ENCODE measurements at regions not wholly inside any gene's neighbourhood (a gene's known extent, or its start where the extent isn't known, plus 50 kb on each side); places are given as distances from the start of the nearest gene placed in this dataset.

DNA sequence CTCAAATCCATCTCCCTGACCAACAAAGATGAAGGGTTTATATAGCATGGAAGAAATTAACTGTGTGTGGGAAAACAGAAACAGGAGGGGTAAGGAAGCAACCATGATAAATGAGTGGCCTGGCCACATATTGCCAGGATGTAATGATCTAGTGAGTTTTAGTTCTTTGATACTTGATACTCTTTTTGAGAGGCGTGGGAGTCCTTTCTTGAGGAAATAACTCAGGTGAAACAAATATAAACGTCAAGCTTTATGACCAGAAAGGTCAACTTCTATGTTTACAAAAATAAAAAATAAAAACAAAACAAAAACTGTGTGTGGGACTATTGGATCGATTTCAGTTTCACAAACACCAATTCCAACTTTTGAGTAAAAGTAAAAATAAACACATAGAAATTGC is 860.8 kb upstream of the B3GALT2 start:
- Histone ChIP-seq H3K4me2 (ENCODE audit: insufficient read depth, low read length) (no peak overlapping the region), H2AFZ (ENCODE audit: low read depth, low read length) (no peak overlapping the region), H3K9ac (ENCODE audit: insufficient read depth in 1 of 2, low read depth in 2 of 2, low read length in 2 of 2) (no peak overlapping the region), H3K27ac (ENCODE audit: extremely low read depth, low read depth, low read length) (no peak overlapping the region), H3K9me1 (ENCODE audit: control insufficient read depth, insufficient read depth, low read length) (no peaks in the 10 kb centered on the region), H3K27me3 (ENCODE audit: control insufficient read depth in 2 of 2, insufficient read depth in 2 of 2, low read length in 2 of 2) (no peaks in the 10 kb centered on the region), H3K79me2 (ENCODE audit: control insufficient read depth, insufficient read depth, low read length) (no peaks in the 10 kb centered on the region), H3K4me3 (no peak overlapping the region), H3K9me3 (replicated peaks; ENCODE audit: control insufficient read depth, insufficient read depth, low read depth, low read length) (no peaks in the 10 kb centered on the region), H3K4me1 (replicated peaks in 1 of 2; ENCODE audit: control insufficient read depth in 2 of 2, insufficient read depth in 2 of 2, low read length in 2 of 2) (no peaks in the 10 kb centered on the region), H4K20me1 (replicated peaks; ENCODE audit: control insufficient read depth, insufficient read depth, low read length) (no peaks in the 10 kb centered on the region), H3K36me3 (ENCODE audit: control insufficient read depth, insufficient read depth, low read length) (no peaks in the 10 kb centered on the region)
- BruUV-seq (replicated peaks), result no TSS peak
- TF ChIP-seq CBFB (CRISPR knock-in tag; IDR thresholded peaks at IDR 0.05) (no peak), TARDBP (IDR thresholded peaks at IDR 0.05) (no peak), SOX6 (IDR thresholded peaks at IDR 0.05) (no peak), CBX5 (IDR thresholded peaks at IDR 0.05; ENCODE audit: borderline replicate concordance, low read depth) (no peak), TGIF2 (CRISPR knock-in tag; IDR thresholded peaks at IDR 0.05) (no peak)
- TF ChIP-seq, protein P1, sequence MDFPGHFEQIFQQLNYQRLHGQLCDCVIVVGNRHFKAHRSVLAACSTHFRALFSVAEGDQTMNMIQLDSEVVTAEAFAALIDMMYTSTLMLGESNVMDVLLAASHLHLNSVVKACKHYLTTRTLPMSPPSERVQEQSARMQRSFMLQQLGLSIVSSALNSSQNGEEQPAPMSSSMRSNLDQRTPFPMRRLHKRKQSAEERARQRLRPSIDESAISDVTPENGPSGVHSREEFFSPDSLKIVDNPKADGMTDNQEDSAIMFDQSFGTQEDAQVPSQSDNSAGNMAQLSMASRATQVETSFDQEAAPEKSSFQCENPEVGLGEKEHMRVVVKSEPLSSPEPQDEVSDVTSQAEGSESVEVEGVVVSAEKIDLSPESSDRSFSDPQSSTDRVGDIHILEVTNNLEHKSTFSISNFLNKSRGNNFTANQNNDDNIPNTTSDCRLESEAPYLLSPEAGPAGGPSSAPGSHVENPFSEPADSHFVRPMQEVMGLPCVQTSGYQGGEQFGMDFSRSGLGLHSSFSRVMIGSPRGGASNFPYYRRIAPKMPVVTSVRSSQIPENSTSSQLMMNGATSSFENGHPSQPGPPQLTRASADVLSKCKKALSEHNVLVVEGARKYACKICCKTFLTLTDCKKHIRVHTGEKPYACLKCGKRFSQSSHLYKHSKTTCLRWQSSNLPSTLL (IDR thresholded peaks at IDR 0.05), result no peak
- TF ChIP-seq, protein P2, sequence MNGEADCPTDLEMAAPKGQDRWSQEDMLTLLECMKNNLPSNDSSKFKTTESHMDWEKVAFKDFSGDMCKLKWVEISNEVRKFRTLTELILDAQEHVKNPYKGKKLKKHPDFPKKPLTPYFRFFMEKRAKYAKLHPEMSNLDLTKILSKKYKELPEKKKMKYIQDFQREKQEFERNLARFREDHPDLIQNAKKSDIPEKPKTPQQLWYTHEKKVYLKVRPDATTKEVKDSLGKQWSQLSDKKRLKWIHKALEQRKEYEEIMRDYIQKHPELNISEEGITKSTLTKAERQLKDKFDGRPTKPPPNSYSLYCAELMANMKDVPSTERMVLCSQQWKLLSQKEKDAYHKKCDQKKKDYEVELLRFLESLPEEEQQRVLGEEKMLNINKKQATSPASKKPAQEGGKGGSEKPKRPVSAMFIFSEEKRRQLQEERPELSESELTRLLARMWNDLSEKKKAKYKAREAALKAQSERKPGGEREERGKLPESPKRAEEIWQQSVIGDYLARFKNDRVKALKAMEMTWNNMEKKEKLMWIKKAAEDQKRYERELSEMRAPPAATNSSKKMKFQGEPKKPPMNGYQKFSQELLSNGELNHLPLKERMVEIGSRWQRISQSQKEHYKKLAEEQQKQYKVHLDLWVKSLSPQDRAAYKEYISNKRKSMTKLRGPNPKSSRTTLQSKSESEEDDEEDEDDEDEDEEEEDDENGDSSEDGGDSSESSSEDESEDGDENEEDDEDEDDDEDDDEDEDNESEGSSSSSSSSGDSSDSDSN (IDR thresholded peaks at IDR 0.05; ENCODE audit: borderline replicate concordance in 1 of 2, low read depth in 2 of 2, low read length in 2 of 2), result no peak
- TF ChIP-seq, protein P3, sequence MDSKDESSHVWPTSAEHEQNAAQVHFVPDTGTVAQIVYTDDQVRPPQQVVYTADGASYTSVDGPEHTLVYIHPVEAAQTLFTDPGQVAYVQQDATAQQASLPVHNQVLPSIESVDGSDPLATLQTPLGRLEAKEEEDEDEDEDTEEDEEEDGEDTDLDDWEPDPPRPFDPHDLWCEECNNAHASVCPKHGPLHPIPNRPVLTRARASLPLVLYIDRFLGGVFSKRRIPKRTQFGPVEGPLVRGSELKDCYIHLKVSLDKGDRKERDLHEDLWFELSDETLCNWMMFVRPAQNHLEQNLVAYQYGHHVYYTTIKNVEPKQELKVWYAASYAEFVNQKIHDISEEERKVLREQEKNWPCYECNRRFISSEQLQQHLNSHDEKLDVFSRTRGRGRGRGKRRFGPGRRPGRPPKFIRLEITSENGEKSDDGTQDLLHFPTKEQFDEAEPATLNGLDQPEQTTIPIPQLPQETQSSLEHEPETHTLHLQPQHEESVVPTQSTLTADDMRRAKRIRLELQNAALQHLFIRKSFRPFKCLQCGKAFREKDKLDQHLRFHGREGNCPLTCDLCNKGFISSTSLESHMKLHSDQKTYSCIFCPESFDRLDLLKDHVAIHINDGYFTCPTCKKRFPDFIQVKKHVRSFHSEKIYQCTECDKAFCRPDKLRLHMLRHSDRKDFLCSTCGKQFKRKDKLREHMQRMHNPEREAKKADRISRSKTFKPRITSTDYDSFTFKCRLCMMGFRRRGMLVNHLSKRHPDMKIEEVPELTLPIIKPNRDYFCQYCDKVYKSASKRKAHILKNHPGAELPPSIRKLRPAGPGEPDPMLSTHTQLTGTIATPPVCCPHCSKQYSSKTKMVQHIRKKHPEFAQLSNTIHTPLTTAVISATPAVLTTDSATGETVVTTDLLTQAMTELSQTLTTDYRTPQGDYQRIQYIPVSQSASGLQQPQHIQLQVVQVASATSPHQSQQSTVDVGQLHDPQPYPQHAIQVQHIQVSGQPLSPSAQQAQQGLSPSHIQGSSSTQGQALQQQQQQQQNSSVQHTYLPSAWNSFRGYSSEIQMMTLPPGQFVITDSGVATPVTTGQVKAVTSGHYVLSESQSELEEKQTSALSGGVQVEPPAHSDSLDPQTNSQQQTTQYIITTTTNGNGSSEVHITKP (IDR thresholded peaks at IDR 0.05; ENCODE audit: partially characterized antibody), result no peak
- FAIRE-seq, result no peak
- POLR2A ChIA-PET, result no interaction called here
- intact Hi-C loops (cut with micrococcal nuclease), result no loop called here
- DNase-seq (ENCODE audit: extremely low read depth in 1 of 4, low spot score in 3 of 4), result no peak
- WGBS (ENCODE audit: insufficient coverage, low coverage, missing lambda C conversion rate), result 0% methylated on average over 3 of the region's 3 CpGs
- CTCF ChIA-PET (ENCODE audit: low intra/inter-chr PET ratio), result no interaction called here
- in situ Hi-C loops (cut with MboI), result no loop called here
- ATAC-seq, result no peak

Data from K562 (cell line).